ENCODE measurements at regions not wholly inside any gene's neighbourhood (a gene's known extent, or its start where the extent isn't known, plus 50 kb on each side); places are given as distances from the start of the nearest gene placed in this dataset.

- TF ChIP-seq CTCF (IDR thresholded peaks at IDR 0.05; ENCODE audit: low read length) (no peak), EZH2phosphoT487 (IDR thresholded peaks at IDR 0.05; ENCODE audit: low read length) (no peak)
These were observed 467.9 kb upstream of the AUTS2 start for GRCh38 chr7:69130396-69130795.
